D721Med (cell line): ENCODE measurements at regions not wholly inside any gene's neighbourhood (a gene's known extent, or its start where the extent isn't known, plus 50 kb on each side); places are given as distances from the start of the nearest gene placed in this dataset.

Source experiments
- DNase-seq: peaks from one replicate; pipeline ENCODE4 v3.0.0; 2011; ENCODE audit warnings: low spot score; ENCODE audit not compliant: insufficient read length
- FAIRE-seq: peaks from 2 replicates; lab custom pipeline; 2011; peaks lifted over from hg19 to GRCh38; lab: Jason Lieb, UNC
- CTCF ChIP-seq: IDR thresholded peaks from 2 replicates; pipeline ENCODE4 v1.5.1; 2012; ENCODE audit warnings: mild to moderate bottlenecking, control low read depth; ENCODE audit not compliant: insufficient read depth; ENCODE audit errors: missing control alignments

- DNase-seq, result no peak
- no peak for FAIRE-seq
- TF ChIP-seq CTCF, result no peak
Measured at GRCh38 chr17:13940858-13941665, 128.2 kb upstream of the COX10 start.

GRCh38 chr17:13941781-13942180 lies 127.5 kb upstream of the COX10 start:
- DNase-seq (no peak), FAIRE-seq (no peak)
- no peak for TF ChIP-seq CTCF

GRCh38 chr17:13943909-13944308 lies 125.4 kb upstream of the COX10 start:
- TF ChIP-seq CTCF, result no peak
- no peak for DNase-seq
- FAIRE-seq, result no peak

GRCh38 chr17:13947499-13947898 lies 121.8 kb upstream of the COX10 start:
- FAIRE-seq, result no peak
- no peak for DNase-seq
- no peak for TF ChIP-seq CTCF

GRCh38 chr17:13952009-13952750 lies 117.1 kb upstream of the COX10 start:
- DNase-seq, result no peak
- no peak for FAIRE-seq
- TF ChIP-seq CTCF, result no peak

GRCh38 chr17:13953841-13954240 lies 115.5 kb upstream of the COX10 start:
- no peak for DNase-seq
- FAIRE-seq, result no peak

More at GRCh38 chr17:13953841-13954240, 115.5 kb upstream of the COX10 start:
- TF ChIP-seq CTCF, result no peak
